HL-60 (cell line): ENCODE measurements at regions not wholly inside any gene's neighbourhood (a gene's known extent, or its start where the extent isn't known, plus 50 kb on each side); places are given as distances from the start of the nearest gene placed in this dataset.

Source experiments
- DNase-seq, 2 experiments: peaks; one replicate each; pipeline ENCODE4 v3.0.0-alpha.2; 2010 to 2020; ENCODE audit warnings: low read depth in 1 of 2, low spot score in 1 of 2
- H3K27ac ChIP-seq: fragments of 250-450 bp; sonication (Bioruptor Pico); replicated peaks from 2 replicates; pipeline ENCODE4 v1.5.1; 2020; ENCODE audit warnings: mild to moderate bottlenecking, moderate library complexity
- H3K27me3 ChIP-seq: fragments of 250-450 bp; sonication (Bioruptor Pico); 2 replicates; pipeline ENCODE4 v1.5.1; 2021; ENCODE audit warnings: mild to moderate bottlenecking, moderate library complexity; ENCODE audit not compliant: insufficient read depth, poor library complexity, severe bottlenecking
- H3K4me3 ChIP-seq: replicated peaks from 2 replicates; pipeline ENCODE4 v1.5.1; 2011; ENCODE audit warnings: mild to moderate bottlenecking, control low read depth, low read length; ENCODE audit not compliant: insufficient read depth
- CTCF ChIP-seq: IDR thresholded peaks from one replicate; pipeline ENCODE4 v1.5.1; 2011; ENCODE audit warnings: low read length, control low read depth, inconsistent platforms; ENCODE audit not compliant: insufficient read depth
- GABPA ChIP-seq: IDR thresholded peaks from 2 replicates; pipeline ENCODE4 v1.6.1; 2012; ENCODE audit warnings: low read depth
- POLR2AphosphoS5 ChIP-seq: IDR thresholded peaks from 2 replicates; pipeline ENCODE4 v1.6.1; 2012; ENCODE audit warnings: low read depth
- REST ChIP-seq: IDR thresholded peaks from 2 replicates; pipeline ENCODE4 v1.6.1; 2012; ENCODE audit warnings: low read depth; ENCODE audit not compliant: insufficient replicate concordance
- SPI1 ChIP-seq: IDR thresholded peaks from 2 replicates; pipeline ENCODE4 v1.6.1; 2012; ENCODE audit warnings: low read depth, mild to moderate bottlenecking, borderline replicate concordance

GRCh38 chr20:4089756-4090487 lies 58.7 kb upstream of the SMOX start:
- TF ChIP-seq SPI1 = peak; percentile 10; the same call in 1 of the 2 replicates
- TF ChIP-seq POLR2AphosphoS5 = peak; percentile 73
- no peak for TF ChIP-seq REST
- TF ChIP-seq CTCF = no peak
- TF ChIP-seq GABPA = no peak
- H3K27me3 ChIP-seq = no peaks in the 10 kb centered on the region
- H3K4me3 ChIP-seq = no peak overlapping the region
- peak overlapping the region; percentile 80 for H3K27ac ChIP-seq
- DNase-seq = peak; percentile 96 to 97

- Histone ChIP-seq H3K27me3 (no peaks in the 10 kb centered on the region), H3K4me3 (no peak overlapping the region), H3K27ac (peak overlapping the region; percentile 60)
- no peak for TF ChIP-seq CTCF
- TF ChIP-seq REST = no peak
- TF ChIP-seq POLR2AphosphoS5 = no peak
- TF ChIP-seq SPI1 = no peak
- no peak for TF ChIP-seq GABPA
- DNase-seq = no peak
These were observed 59.9 kb upstream of the SMOX start for GRCh38 chr20:4088766-4089165.

- H3K27me3 ChIP-seq = no peaks in the 10 kb centered on the region
- no peak for DNase-seq
- TF ChIP-seq CTCF (no peak), SPI1 (no peak), POLR2AphosphoS5 (no peak), GABPA (no peak), REST (no peak)
- no peak overlapping the region; the same call in 1 of the 2 replicates for H3K27ac ChIP-seq
- no peak overlapping the region for H3K4me3 ChIP-seq
These were observed 60.7 kb upstream of the SMOX start for GRCh38 chr20:4087923-4088322.
